Activated naive CD4-positive, alpha-beta T cell treated with anti-CD3 and anti-CD28 coated beads, Interleukin-2, amount 50 U/mL, for 24 hours (primary cell): ENCODE measurements at regions not wholly inside any gene's neighbourhood (a gene's known extent, or its start where the extent isn't known, plus 50 kb on each side); places are given as distances from the start of the nearest gene placed in this dataset.
"Not testable (repeated sequence)": the region's sequence is repeated elsewhere in the genome, so short reads cannot be mapped to it uniquely, and the experiment has no call there.

Experiments used
- H3K27ac Mint-ChIP-seq: one replicate; pipeline ENCODE4 v1.8.0; 2021; ENCODE audit warnings: mild to moderate bottlenecking, mixed read lengths
- H3K27me3 Mint-ChIP-seq: one replicate; pipeline ENCODE4 v1.8.0; 2021; ENCODE audit warnings: mixed read lengths
- H3K36me3 Mint-ChIP-seq: one replicate; pipeline ENCODE4 v1.8.0; 2021; ENCODE audit warnings: mixed read lengths
- H3K4me1 Mint-ChIP-seq: one replicate; pipeline ENCODE4 v1.8.0; 2021; ENCODE audit warnings: mixed read lengths
- H3K4me3 Mint-ChIP-seq: one replicate; pipeline ENCODE4 v1.8.0; 2021; ENCODE audit warnings: mild to moderate bottlenecking, mixed read lengths
- H3K9me3 Mint-ChIP-seq: one replicate; pipeline ENCODE4 v1.8.0; 2021; ENCODE audit warnings: mixed read lengths

- Mint-ChIP-seq H3K36me3 (no peaks in the 10 kb centered on the region), H3K4me1 (no peaks in the 10 kb centered on the region), H3K4me3 (no peak overlapping the region), H3K9me3 (peaks cover 5% of the 10 kb centered on the region), H3K27ac (no peak overlapping the region), H3K27me3 (no peaks in the 10 kb centered on the region)
These were observed 317.8 kb upstream of the MTPN start for GRCh38 chr7:136294977-136295376.

- no peaks in the 10 kb centered on the region for H3K4me1 Mint-ChIP-seq
- H3K36me3 Mint-ChIP-seq: no peaks in the 10 kb centered on the region
- no peak overlapping the region for H3K27ac Mint-ChIP-seq
- peaks cover 5% of the 10 kb centered on the region for H3K9me3 Mint-ChIP-seq
- no peak overlapping the region for H3K4me3 Mint-ChIP-seq
- H3K27me3 Mint-ChIP-seq: no peaks in the 10 kb centered on the region
These were observed 316.8 kb upstream of the MTPN start for GRCh38 chr7:136293841-136294391.

GRCh38 chr7:136293272-136293671 lies 316.1 kb upstream of the MTPN start:
- no peaks in the 10 kb centered on the region for H3K4me1 Mint-ChIP-seq
- no peak overlapping the region for H3K4me3 Mint-ChIP-seq
- H3K9me3 Mint-ChIP-seq: peaks cover 5% of the 10 kb centered on the region
- H3K36me3 Mint-ChIP-seq: no peaks in the 10 kb centered on the region
- H3K27me3 Mint-ChIP-seq: no peaks in the 10 kb centered on the region
- no peak overlapping the region for H3K27ac Mint-ChIP-seq

GRCh38 chr7:136292365-136292764 lies 315.2 kb upstream of the MTPN start:
- Mint-ChIP-seq H3K27ac (no peak overlapping the region), H3K9me3 (peaks cover 5% of the 10 kb centered on the region), H3K4me1 (no peaks in the 10 kb centered on the region), H3K36me3 (no peaks in the 10 kb centered on the region), H3K4me3 (no peak overlapping the region), H3K27me3 (no peaks in the 10 kb centered on the region)

- no peaks in the 10 kb centered on the region for H3K4me1 Mint-ChIP-seq
- H3K4me3 Mint-ChIP-seq: no peak overlapping the region
- peaks cover 5% of the 10 kb centered on the region for H3K9me3 Mint-ChIP-seq
- no peaks in the 10 kb centered on the region for H3K36me3 Mint-ChIP-seq
- no peak overlapping the region for H3K27ac Mint-ChIP-seq
- H3K27me3 Mint-ChIP-seq: no peaks in the 10 kb centered on the region
These were observed 313.2 kb upstream of the MTPN start for GRCh38 chr7:136290351-136290750.

- no peaks in the 10 kb centered on the region for H3K4me1 Mint-ChIP-seq
- H3K27me3 Mint-ChIP-seq: no peaks in the 10 kb centered on the region
- H3K4me3 Mint-ChIP-seq: no peak overlapping the region
- H3K36me3 Mint-ChIP-seq: no peaks in the 10 kb centered on the region
- H3K27ac Mint-ChIP-seq: no peak overlapping the region
- no peaks in the 10 kb centered on the region for H3K9me3 Mint-ChIP-seq
These were observed 300.9 kb upstream of the MTPN start for GRCh38 chr7:136278057-136278456.

GRCh38 chr7:136275794-136276193 lies 298.6 kb upstream of the MTPN start:
- Mint-ChIP-seq H3K9me3 (no peaks in the 10 kb centered on the region), H3K4me1 (no peaks in the 10 kb centered on the region), H3K27ac (no peak overlapping the region), H3K27me3 (no peaks in the 10 kb centered on the region), H3K4me3 (no peak overlapping the region), H3K36me3 (no peaks in the 10 kb centered on the region)

GRCh38 chr7:136274636-136275345 lies 297.6 kb upstream of the MTPN start:
- Mint-ChIP-seq H3K4me3 (no peak overlapping the region), H3K27ac (no peak overlapping the region), H3K27me3 (no peaks in the 10 kb centered on the region), H3K9me3 (no peaks in the 10 kb centered on the region), H3K4me1 (no peaks in the 10 kb centered on the region), H3K36me3 (no peaks in the 10 kb centered on the region)

GRCh38 chr7:136272934-136273333 lies 295.8 kb upstream of the MTPN start:
- Mint-ChIP-seq H3K27ac (no peak overlapping the region), H3K36me3 (no peaks in the 10 kb centered on the region), H3K27me3 (no peaks in the 10 kb centered on the region), H3K4me1 (no peaks in the 10 kb centered on the region), H3K9me3 (peaks cover 10% of the 10 kb centered on the region), H3K4me3 (no peak overlapping the region)

- Mint-ChIP-seq H3K4me3 (no peak overlapping the region), H3K4me1 (no peaks in the 10 kb centered on the region), H3K36me3 (no peaks in the 10 kb centered on the region), H3K9me3 (peaks cover 16% of the 10 kb centered on the region), H3K27ac (no peak overlapping the region), H3K27me3 (no peaks in the 10 kb centered on the region)
These were observed 290.7 kb upstream of the MTPN start for GRCh38 chr7:136267822-136268221.

GRCh38 chr7:136266457-136266856 lies 289.3 kb upstream of the MTPN start:
- Mint-ChIP-seq H3K4me3 (no peak overlapping the region), H3K27ac (no peak overlapping the region), H3K27me3 (no peaks in the 10 kb centered on the region), H3K36me3 (no peaks in the 10 kb centered on the region), H3K4me1 (no peaks in the 10 kb centered on the region), H3K9me3 (peaks cover 26% of the 10 kb centered on the region)

GRCh38 chr7:136264304-136264703 lies 287.1 kb upstream of the MTPN start:
- H3K27ac Mint-ChIP-seq, H3K4me3 Mint-ChIP-seq, H3K36me3 Mint-ChIP-seq, H3K27me3 Mint-ChIP-seq, H3K4me1 Mint-ChIP-seq: not testable (repeated sequence)
- H3K9me3 Mint-ChIP-seq: peaks cover 28% of the 10 kb centered on the region

GRCh38 chr7:136263112-136263860 lies 286.1 kb upstream of the MTPN start:
- not testable (repeated sequence) for H3K4me3 Mint-ChIP-seq, H3K27ac Mint-ChIP-seq, H3K4me1 Mint-ChIP-seq, H3K27me3 Mint-ChIP-seq, H3K36me3 Mint-ChIP-seq
- peaks cover 25% of the 10 kb centered on the region for H3K9me3 Mint-ChIP-seq

GRCh38 chr7:136260591-136260990 lies 283.4 kb upstream of the MTPN start:
- not testable (repeated sequence) for H3K4me1 Mint-ChIP-seq, H3K4me3 Mint-ChIP-seq, H3K27me3 Mint-ChIP-seq, H3K27ac Mint-ChIP-seq, H3K36me3 Mint-ChIP-seq
- H3K9me3 Mint-ChIP-seq: peaks cover 21% of the 10 kb centered on the region

- no peaks in the 10 kb centered on the region for H3K27me3 Mint-ChIP-seq
- H3K4me3 Mint-ChIP-seq: no peak overlapping the region
- no peaks in the 10 kb centered on the region for H3K36me3 Mint-ChIP-seq
- H3K27ac Mint-ChIP-seq: no peak overlapping the region
- H3K4me1 Mint-ChIP-seq: no peaks in the 10 kb centered on the region
- peaks cover 19% of the 10 kb centered on the region for H3K9me3 Mint-ChIP-seq
These were observed 281.9 kb upstream of the MTPN start for GRCh38 chr7:136259074-136259473.

GRCh38 chr7:136256491-136256890 lies 279.3 kb upstream of the MTPN start:
- no peaks in the 10 kb centered on the region for H3K36me3 Mint-ChIP-seq
- H3K4me1 Mint-ChIP-seq: no peaks in the 10 kb centered on the region
- no peaks in the 10 kb centered on the region for H3K27me3 Mint-ChIP-seq
- peaks cover 5% of the 10 kb centered on the region for H3K9me3 Mint-ChIP-seq
- no peak overlapping the region for H3K27ac Mint-ChIP-seq
- H3K4me3 Mint-ChIP-seq: no peak overlapping the region
